Activated CD4-positive, alpha-beta T cell treated with anti-CD3 and anti-CD28 coated beads, Interleukin-2, Interleukin-6, amounts not matched to agents 100 ng/mL and 50 ng/mL, durations not matched to agents 16 hours and 8 hours (primary cell): ENCODE measurements at regions not wholly inside any gene's neighbourhood (a gene's known extent, or its start where the extent isn't known, plus 50 kb on each side); places are given as distances from the start of the nearest gene placed in this dataset.

Source experiments
- DNase-seq: peaks from one replicate; pipeline ENCODE4 v3.0.0-alpha.2; 2020

GRCh38 chr6:167759206-167759605, 67.5 kb upstream of the AFDN start:
- no peak for DNase-seq

GRCh38 chr6:167759912-167760311, 66.8 kb upstream of the AFDN start:
- DNase-seq, result no peak

- no peak for DNase-seq
These were observed 65.5 kb upstream of the AFDN start for GRCh38 chr6:167760979-167761793.

GRCh38 chr6:167761794-167762258, 64.9 kb upstream of the AFDN start:
- no peak for DNase-seq

- no peak for DNase-seq
These were observed 64.3 kb upstream of the AFDN start for GRCh38 chr6:167762259-167762962.

GRCh38 chr6:167763056-167763944, 63.4 kb upstream of the AFDN start:
- DNase-seq, result no peak

GRCh38 chr6:167764215-167764614, 62.5 kb upstream of the AFDN start:
- no peak for DNase-seq

GRCh38 chr6:167764713-167765479, 61.8 kb upstream of the AFDN start:
- no peak for DNase-seq

GRCh38 chr6:167766986-167767714, 59.6 kb upstream of the AFDN start:
- no peak for DNase-seq

GRCh38 chr6:167767715-167768107, 59.0 kb upstream of the AFDN start:
- no peak for DNase-seq

GRCh38 chr6:167768471-167769215, 58.1 kb upstream of the AFDN start:
- no peak for DNase-seq

GRCh38 chr6:167769408-167770190, 57.1 kb upstream of the AFDN start:
- DNase-seq, result no peak

GRCh38 chr6:167770291-167770955, 56.3 kb upstream of the AFDN start:
- no peak for DNase-seq

GRCh38 chr6:167774881-167775280, 51.8 kb upstream of the AFDN start:
- DNase-seq, result no peak

- DNase-seq, result no peak
These were observed 49.6 kb upstream of the AFDN start for GRCh38 chr6:167776906-167777627.
